ENCODE measurements at regions not wholly inside any gene's neighbourhood (a gene's known extent, or its start where the extent isn't known, plus 50 kb on each side); places are given as distances from the start of the nearest gene placed in this dataset.

DNA sequence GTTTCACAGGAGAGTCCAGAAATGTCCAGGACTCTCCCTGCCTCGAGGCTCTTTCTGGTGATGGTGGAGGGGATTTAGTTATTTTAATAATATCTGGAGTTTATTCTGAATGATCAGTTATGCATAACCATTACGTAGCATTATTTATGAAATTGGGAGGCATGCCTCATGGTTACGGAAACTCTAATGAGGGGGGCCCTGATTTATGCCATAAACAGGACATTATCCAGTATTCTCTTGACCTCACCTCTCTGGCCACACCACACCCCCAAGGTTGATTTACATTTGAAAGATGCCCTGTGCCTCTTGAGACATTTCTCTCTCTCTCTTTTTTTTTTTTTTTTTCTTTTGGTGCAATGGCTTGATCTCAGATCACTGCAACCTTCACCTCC, 268.8 kb downstream of the TFAP2C start:
- no peaks in the 10 kb centered on the region for H3K27me3 ChIP-seq (ENCODE audit: insufficient read depth, low read length)
- no peak overlapping the region for H3K27ac ChIP-seq (ENCODE audit: insufficient read length, low read depth, low read length)

More for the DNA sequence above, 268.8 kb downstream of the TFAP2C start:
- no peaks in the 10 kb centered on the region for H4K20me1 ChIP-seq (ENCODE audit: control insufficient read depth, insufficient read depth, insufficient read length)
- Mint-ChIP-seq H3K27ac (no peak overlapping the region), H3K4me3 (no peak overlapping the region), H3K9me3 (peaks cover 4 to 12% of the 10 kb centered on the region in 2 experiments; a peak in 4 of 5 replicates), H3K4me1 (peaks cover 17 to 43% of the 10 kb centered on the region in 2 experiments), H3K36me3 (ENCODE audit: insufficient read depth in 1 of 3, low read depth in 3 of 3) (peaks cover 0 to 12% (median 3%) of the 10 kb centered on the region in 3 experiments; a peak in 4 of 7 replicates), H3K27me3 (ENCODE audit: low read depth) (peaks cover 16% of the 10 kb centered on the region)
- H3K4ac ChIP-seq (ENCODE audit: low read depth, low read length): no peak overlapping the region
- peaks cover 8% of the 10 kb centered on the region; the same call in 1 of the 2 replicates for H3K4me1 ChIP-seq (ENCODE audit: insufficient read depth, low read length)
- H3K79me1 ChIP-seq (ENCODE audit: insufficient read depth, low read depth, low read length, poor library complexity, severe bottlenecking): no peaks in the 10 kb centered on the region
- no peak overlapping the region for H2BK5ac ChIP-seq (ENCODE audit: insufficient read length, low read length)
- H3K23me2 ChIP-seq (ENCODE audit: insufficient read length, low read depth, low read length, poor library complexity, severe bottlenecking): no peaks in the 10 kb centered on the region
- no peak overlapping the region for H3K23ac ChIP-seq (ENCODE audit: insufficient read length, low read depth, low read length)
- H2BK120ac ChIP-seq (ENCODE audit: low read depth, low read length, poor library complexity, severe bottlenecking): no peak overlapping the region
- no peak overlapping the region for H2BK15ac ChIP-seq (ENCODE audit: low read depth, low read length)
- H3K18ac ChIP-seq (ENCODE audit: insufficient read length, low read depth, low read length): no peak overlapping the region
- H3K4me2 ChIP-seq (ENCODE audit: insufficient read depth, insufficient read length, low read length): no peak overlapping the region
- H2BK12ac ChIP-seq (ENCODE audit: insufficient read length, low read depth, low read length): no peak overlapping the region
- no peaks in the 10 kb centered on the region for H3K79me2 ChIP-seq (ENCODE audit: insufficient read depth, low read length)
- H3T11ph ChIP-seq (ENCODE audit: low read length): no peak overlapping the region
- no peak overlapping the region for H3K9ac ChIP-seq (ENCODE audit: extremely low read depth, insufficient read length, low read length)
- no peak overlapping the region for H3K56ac ChIP-seq (ENCODE audit: insufficient read length, low read depth, low read length)
- no peak overlapping the region for H2AK5ac ChIP-seq (ENCODE audit: insufficient read length, low read length)
- no peak for DNase-seq
- H4K8ac ChIP-seq (replicated peaks; ENCODE audit: insufficient read length, low read depth, low read length): no peak overlapping the region
- WGBS (ENCODE audit: extremely low coverage, insufficient read length, low lambda C conversion rate): no CpG with 5 or more reads among the region's 3 CpGs
- H2AFZ ChIP-seq (ENCODE audit: low read length): no peak overlapping the region
- TF ChIP-seq, protein P1, sequence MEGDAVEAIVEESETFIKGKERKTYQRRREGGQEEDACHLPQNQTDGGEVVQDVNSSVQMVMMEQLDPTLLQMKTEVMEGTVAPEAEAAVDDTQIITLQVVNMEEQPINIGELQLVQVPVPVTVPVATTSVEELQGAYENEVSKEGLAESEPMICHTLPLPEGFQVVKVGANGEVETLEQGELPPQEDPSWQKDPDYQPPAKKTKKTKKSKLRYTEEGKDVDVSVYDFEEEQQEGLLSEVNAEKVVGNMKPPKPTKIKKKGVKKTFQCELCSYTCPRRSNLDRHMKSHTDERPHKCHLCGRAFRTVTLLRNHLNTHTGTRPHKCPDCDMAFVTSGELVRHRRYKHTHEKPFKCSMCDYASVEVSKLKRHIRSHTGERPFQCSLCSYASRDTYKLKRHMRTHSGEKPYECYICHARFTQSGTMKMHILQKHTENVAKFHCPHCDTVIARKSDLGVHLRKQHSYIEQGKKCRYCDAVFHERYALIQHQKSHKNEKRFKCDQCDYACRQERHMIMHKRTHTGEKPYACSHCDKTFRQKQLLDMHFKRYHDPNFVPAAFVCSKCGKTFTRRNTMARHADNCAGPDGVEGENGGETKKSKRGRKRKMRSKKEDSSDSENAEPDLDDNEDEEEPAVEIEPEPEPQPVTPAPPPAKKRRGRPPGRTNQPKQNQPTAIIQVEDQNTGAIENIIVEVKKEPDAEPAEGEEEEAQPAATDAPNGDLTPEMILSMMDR (conservative IDR thresholded peaks at IDR 0.05): no peak
- H4K91ac ChIP-seq (ENCODE audit: insufficient read length, low read depth, low read length): no peak overlapping the region
- H4K5ac ChIP-seq (ENCODE audit: insufficient read length, low read depth, low read length): no peak overlapping the region
- no peak overlapping the region for H3K14ac ChIP-seq (ENCODE audit: insufficient read depth, low read length)
- no peak overlapping the region for H2BK20ac ChIP-seq (ENCODE audit: low read depth, low read length, poor library complexity, severe bottlenecking)
- H3K9me3 ChIP-seq (ENCODE audit: control insufficient read depth, low read depth, low read length): no peaks in the 10 kb centered on the region
